ENCODE measurements at regions not wholly inside any gene's neighbourhood (a gene's known extent, or its start where the extent isn't known, plus 50 kb on each side); places are given as distances from the start of the nearest gene placed in this dataset.

DNA sequence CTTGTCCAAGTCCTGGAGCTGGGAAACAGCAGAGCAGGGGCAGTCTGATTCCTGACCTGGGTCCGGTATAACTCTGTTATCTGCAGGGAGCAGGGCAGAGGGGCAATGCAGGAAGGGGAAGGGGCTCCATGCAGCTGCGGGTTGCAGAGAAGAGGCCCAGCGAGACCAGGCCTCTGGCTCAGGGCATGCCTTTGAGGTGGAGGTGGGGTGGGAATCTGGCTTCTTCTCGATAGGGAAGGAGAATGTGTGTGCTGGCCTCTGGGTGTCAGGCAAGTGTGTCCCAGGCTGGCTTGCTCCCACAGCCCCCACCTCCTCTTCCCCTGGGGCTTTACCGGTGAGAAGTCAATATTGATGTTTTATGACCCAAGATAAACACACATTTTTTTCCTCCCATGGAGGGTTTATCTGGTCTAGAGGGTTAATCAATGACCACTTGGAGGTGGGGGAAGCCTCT lies 187.1 kb upstream of the HAAO start:
- peak overlapping the region; percentile 45 to 70 for H3K27ac ChIP-seq (ENCODE audit: low read depth in 1 of 2, low read length in 2 of 2)
- peak overlapping the region in 1 of 2 donors; percentile 50 for H3K9ac ChIP-seq (ENCODE audit: low read depth in 1 of 2, low read length in 2 of 2)
- peak; percentile 50 for DNase-seq (ENCODE audit: low spot score)
- peaks cover 16 to 42% (median 31%) of the 10 kb centered on the region in 4 donors for H3K4me1 ChIP-seq (ENCODE audit: control insufficient read depth in 4 of 4, insufficient read depth in 4 of 4, low read length in 3 of 4)
- H3K4me3 ChIP-seq (ENCODE audit: low read depth in 1 of 3, low read length in 3 of 3), result no peak overlapping the region
- H3K36me3 ChIP-seq (ENCODE audit: control insufficient read depth in 4 of 4, insufficient read depth in 3 of 4, low read depth in 1 of 4, low read length in 3 of 4), result no peaks in the 10 kb centered on the region
- 20% methylated on average over 5 of the region's 5 CpGs for WGBS
- H3K27me3 ChIP-seq (ENCODE audit: control insufficient read depth in 4 of 4, insufficient read depth in 4 of 4, low read length in 3 of 4), result no peaks in the 10 kb centered on the region
- no peaks in the 10 kb centered on the region for H3K9me3 ChIP-seq (ENCODE audit: control insufficient read depth in 4 of 4, low read length in 3 of 4)
- peak in 1 of 2 donors; percentile 72 for TF ChIP-seq HNF4A (conservative IDR thresholded peaks at IDR 0.05)
- TF ChIP-seq YY1 (IDR thresholded peaks at IDR 0.05), result peak; percentile 41
- peak; percentile 97 for TF ChIP-seq FOXA1 (IDR thresholded peaks at IDR 0.05)
- TF ChIP-seq, protein P1, sequence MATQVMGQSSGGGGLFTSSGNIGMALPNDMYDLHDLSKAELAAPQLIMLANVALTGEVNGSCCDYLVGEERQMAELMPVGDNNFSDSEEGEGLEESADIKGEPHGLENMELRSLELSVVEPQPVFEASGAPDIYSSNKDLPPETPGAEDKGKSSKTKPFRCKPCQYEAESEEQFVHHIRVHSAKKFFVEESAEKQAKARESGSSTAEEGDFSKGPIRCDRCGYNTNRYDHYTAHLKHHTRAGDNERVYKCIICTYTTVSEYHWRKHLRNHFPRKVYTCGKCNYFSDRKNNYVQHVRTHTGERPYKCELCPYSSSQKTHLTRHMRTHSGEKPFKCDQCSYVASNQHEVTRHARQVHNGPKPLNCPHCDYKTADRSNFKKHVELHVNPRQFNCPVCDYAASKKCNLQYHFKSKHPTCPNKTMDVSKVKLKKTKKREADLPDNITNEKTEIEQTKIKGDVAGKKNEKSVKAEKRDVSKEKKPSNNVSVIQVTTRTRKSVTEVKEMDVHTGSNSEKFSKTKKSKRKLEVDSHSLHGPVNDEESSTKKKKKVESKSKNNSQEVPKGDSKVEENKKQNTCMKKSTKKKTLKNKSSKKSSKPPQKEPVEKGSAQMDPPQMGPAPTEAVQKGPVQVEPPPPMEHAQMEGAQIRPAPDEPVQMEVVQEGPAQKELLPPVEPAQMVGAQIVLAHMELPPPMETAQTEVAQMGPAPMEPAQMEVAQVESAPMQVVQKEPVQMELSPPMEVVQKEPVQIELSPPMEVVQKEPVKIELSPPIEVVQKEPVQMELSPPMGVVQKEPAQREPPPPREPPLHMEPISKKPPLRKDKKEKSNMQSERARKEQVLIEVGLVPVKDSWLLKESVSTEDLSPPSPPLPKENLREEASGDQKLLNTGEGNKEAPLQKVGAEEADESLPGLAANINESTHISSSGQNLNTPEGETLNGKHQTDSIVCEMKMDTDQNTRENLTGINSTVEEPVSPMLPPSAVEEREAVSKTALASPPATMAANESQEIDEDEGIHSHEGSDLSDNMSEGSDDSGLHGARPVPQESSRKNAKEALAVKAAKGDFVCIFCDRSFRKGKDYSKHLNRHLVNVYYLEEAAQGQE (IDR thresholded peaks at IDR 0.05), result peak; percentile 37
- TF ChIP-seq FOXA2 (IDR thresholded peaks at IDR 0.05), result peak; percentile 97
- no peak for TF ChIP-seq TAF1 (conservative IDR thresholded peaks at IDR 0.05)
- TF ChIP-seq JUND (IDR thresholded peaks at IDR 0.05), result peak; percentile 54 to 64
- peak; percentile 75 for TF ChIP-seq SP1 (IDR thresholded peaks at IDR 0.05)
- peak; percentile 74 to 86 for TF ChIP-seq RXRA (IDR thresholded peaks at IDR 0.05)
- no peak for TF ChIP-seq GABPA (IDR thresholded peaks at IDR 0.05 in 1 of 2, conservative IDR thresholded peaks at IDR 0.05 in 1 of 2)
- no peak for TF ChIP-seq ATF3 (IDR thresholded peaks at IDR 0.05)
- peak in 1 of 2 donors; percentile 14 for TF ChIP-seq EGR1 (IDR thresholded peaks at IDR 0.05; ENCODE audit: low read depth in 2 of 2)
- TF ChIP-seq, protein P2, sequence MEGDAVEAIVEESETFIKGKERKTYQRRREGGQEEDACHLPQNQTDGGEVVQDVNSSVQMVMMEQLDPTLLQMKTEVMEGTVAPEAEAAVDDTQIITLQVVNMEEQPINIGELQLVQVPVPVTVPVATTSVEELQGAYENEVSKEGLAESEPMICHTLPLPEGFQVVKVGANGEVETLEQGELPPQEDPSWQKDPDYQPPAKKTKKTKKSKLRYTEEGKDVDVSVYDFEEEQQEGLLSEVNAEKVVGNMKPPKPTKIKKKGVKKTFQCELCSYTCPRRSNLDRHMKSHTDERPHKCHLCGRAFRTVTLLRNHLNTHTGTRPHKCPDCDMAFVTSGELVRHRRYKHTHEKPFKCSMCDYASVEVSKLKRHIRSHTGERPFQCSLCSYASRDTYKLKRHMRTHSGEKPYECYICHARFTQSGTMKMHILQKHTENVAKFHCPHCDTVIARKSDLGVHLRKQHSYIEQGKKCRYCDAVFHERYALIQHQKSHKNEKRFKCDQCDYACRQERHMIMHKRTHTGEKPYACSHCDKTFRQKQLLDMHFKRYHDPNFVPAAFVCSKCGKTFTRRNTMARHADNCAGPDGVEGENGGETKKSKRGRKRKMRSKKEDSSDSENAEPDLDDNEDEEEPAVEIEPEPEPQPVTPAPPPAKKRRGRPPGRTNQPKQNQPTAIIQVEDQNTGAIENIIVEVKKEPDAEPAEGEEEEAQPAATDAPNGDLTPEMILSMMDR (IDR thresholded peaks at IDR 0.05; ENCODE audit: low read depth, low read length, missing input control), result peak; percentile 20
- TF ChIP-seq RAD21 (IDR thresholded peaks at IDR 0.05), result peak; percentile 75
- TF ChIP-seq, protein P3, sequence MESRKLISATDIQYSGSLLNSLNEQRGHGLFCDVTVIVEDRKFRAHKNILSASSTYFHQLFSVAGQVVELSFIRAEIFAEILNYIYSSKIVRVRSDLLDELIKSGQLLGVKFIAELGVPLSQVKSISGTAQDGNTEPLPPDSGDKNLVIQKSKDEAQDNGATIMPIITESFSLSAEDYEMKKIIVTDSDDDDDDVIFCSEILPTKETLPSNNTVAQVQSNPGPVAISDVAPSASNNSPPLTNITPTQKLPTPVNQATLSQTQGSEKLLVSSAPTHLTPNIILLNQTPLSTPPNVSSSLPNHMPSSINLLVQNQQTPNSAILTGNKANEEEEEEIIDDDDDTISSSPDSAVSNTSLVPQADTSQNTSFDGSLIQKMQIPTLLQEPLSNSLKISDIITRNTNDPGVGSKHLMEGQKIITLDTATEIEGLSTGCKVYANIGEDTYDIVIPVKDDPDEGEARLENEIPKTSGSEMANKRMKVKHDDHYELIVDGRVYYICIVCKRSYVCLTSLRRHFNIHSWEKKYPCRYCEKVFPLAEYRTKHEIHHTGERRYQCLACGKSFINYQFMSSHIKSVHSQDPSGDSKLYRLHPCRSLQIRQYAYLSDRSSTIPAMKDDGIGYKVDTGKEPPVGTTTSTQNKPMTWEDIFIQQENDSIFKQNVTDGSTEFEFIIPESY (IDR thresholded peaks at IDR 0.05), result no peak
- TF ChIP-seq, protein P4, sequence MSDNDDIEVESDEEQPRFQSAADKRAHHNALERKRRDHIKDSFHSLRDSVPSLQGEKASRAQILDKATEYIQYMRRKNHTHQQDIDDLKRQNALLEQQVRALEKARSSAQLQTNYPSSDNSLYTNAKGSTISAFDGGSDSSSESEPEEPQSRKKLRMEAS (IDR thresholded peaks at IDR 0.05), result peak; percentile 41
- TF ChIP-seq HNF4G (IDR thresholded peaks at IDR 0.05), result peak; percentile 9
- TF ChIP-seq NR2F2 (IDR thresholded peaks at IDR 0.05), result no peak

All from liver (tissue), 8 donors.